ENCODE measurements at regions not wholly inside any gene's neighbourhood (a gene's known extent, or its start where the extent isn't known, plus 50 kb on each side); places are given as distances from the start of the nearest gene placed in this dataset.

- TF ChIP-seq CTCF (IDR thresholded peaks at IDR 0.05) (no peak), POLR2A (IDR thresholded peaks at IDR 0.05) (no peak)
Observed at GRCh38 chr3:13188181-13188779, 115.1 kb upstream of the IQSEC1 start.

All from Peyer's patch (tissue), 4 donors.